AG04450 (cell line): ENCODE measurements at regions not wholly inside any gene's neighbourhood (a gene's known extent, or its start where the extent isn't known, plus 50 kb on each side); places are given as distances from the start of the nearest gene placed in this dataset.

ENCODE experiments used
- CTCF ChIA-PET: fragments of 300-600, 350-600 bp; formaldehyde crosslinking; extraction: SDS; loops from one replicate; lab custom pipeline; 2022; ENCODE audit warnings: antibody characterized with exemption, inconsistent platforms; lab: Charles Lee
- POLR2A ChIA-PET: fragments of 350-600 bp; formaldehyde crosslinking; extraction: SDS; loops from one replicate; lab custom pipeline; 2021; ENCODE audit warnings: antibody characterized with exemption, inconsistent platforms; lab: Yijun Ruan, JAX
- DNase-seq: peaks from one replicate; pipeline ENCODE4 v3.0.0-alpha.2; 2011; ENCODE audit warnings: low read depth, low spot score
- H3K27ac ChIP-seq: one replicate; pipeline ENCODE4 v1.5.1; 2012; ENCODE audit warnings: low read depth, low read length, control low read depth
- H3K27me3 ChIP-seq: one replicate; pipeline ENCODE4 v1.6.0; 2012; ENCODE audit warnings: low read length; ENCODE audit not compliant: control insufficient read depth, insufficient read depth
- H3K4me3 ChIP-seq: 2 replicates; pipeline ENCODE4 v1.5.1; 2011; ENCODE audit warnings: mild to moderate bottlenecking, low read depth, low read length, control low read depth
- H3K9me3 ChIP-seq: 2 replicates; pipeline ENCODE4 v1.5.1; 2012; ENCODE audit warnings: low read length; ENCODE audit not compliant: control insufficient read depth, insufficient read depth
- CTCF ChIP-seq: IDR thresholded peaks from 2 replicates; pipeline ENCODE4 v1.5.1; 2011; ENCODE audit warnings: low read depth, low read length, control low read depth, inconsistent platforms

GRCh38 chr9:105127863-105128220 is 116.6 kb upstream of the SLC44A1 start:
- Histone ChIP-seq H3K4me3 (no peak overlapping the region), H3K9me3 (no peaks in the 10 kb centered on the region), H3K27me3 (no peaks in the 10 kb centered on the region), H3K27ac (no peak overlapping the region)
- POLR2A ChIA-PET: interaction anchor here (0.7 kb wide), 1 partner anchor 48 kb away, joined by 3 read pairs; no protein-coding TSS in a partner anchor
- no peak for DNase-seq
- CTCF ChIA-PET: no interaction called here
- TF ChIP-seq CTCF: no peak

- Histone ChIP-seq H3K27ac (no peak overlapping the region), H3K4me3 (no peak overlapping the region), H3K27me3 (no peaks in the 10 kb centered on the region), H3K9me3 (no peaks in the 10 kb centered on the region)
- CTCF ChIA-PET: interaction anchor here (2.0 kb wide), 1 partner anchor 19 kb away, joined by 4 read pairs; no protein-coding TSS in a partner anchor
- POLR2A ChIA-PET: no interaction called here
- no peak for TF ChIP-seq CTCF
- DNase-seq: no peak
These were observed 115.4 kb upstream of the SLC44A1 start for GRCh38 chr9:105128908-105129600.

DNA sequence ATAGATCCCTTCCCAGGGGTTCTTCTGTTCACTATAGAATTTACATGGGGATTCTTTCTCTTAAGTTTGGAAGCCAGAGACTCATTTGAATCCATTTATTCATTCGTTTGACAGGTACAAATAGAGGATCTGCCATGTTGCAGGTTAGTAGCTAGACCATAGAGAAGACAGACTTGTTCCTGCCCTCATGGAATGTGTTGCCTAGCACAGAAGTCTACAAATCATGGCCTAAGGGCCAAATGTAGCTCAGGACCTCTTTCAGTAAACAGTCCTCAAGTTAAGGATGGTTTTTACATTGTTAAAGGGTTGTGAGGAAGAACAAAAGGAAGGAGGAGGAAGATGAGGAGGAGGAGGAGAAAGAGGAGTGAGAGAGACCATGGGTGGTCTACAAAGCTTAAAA is 114.7 kb upstream of the SLC44A1 start:
- H3K4me3 ChIP-seq: no peak overlapping the region
- no peak for TF ChIP-seq CTCF
- ChIA-PET POLR2A (no interaction called here), CTCF (interaction anchor here (2.0 kb wide), 1 partner anchor 19 kb away, joined by 4 read pairs; no protein-coding TSS in a partner anchor)
- no peaks in the 10 kb centered on the region for H3K9me3 ChIP-seq
- no peak overlapping the region for H3K27ac ChIP-seq
- H3K27me3 ChIP-seq: no peaks in the 10 kb centered on the region
- DNase-seq: no peak

DNA sequence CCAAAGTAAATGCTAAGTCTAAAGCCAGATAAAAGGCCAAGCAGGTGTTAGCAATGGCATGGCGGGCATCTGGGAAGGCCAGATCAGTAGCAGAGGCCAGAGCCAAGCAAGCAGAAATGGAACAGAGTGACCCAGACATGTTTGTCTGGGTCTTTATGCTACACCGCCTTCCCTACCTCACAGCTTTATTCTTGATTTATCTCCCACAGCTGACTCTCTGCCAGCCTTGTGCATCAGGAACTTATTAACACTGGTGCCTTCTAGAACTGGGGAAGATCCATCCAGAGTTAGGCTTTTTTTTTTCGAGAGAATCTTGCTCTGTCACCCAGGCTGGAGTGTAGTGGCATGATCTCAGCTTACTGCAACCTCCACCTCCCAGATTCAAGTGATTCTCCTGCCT is 112.5 kb upstream of the SLC44A1 start:
- Histone ChIP-seq H3K4me3 (no peak overlapping the region), H3K27ac (no peak overlapping the region), H3K27me3 (no peaks in the 10 kb centered on the region), H3K9me3 (no peaks in the 10 kb centered on the region)
- ChIA-PET CTCF (no interaction called here), POLR2A (no interaction called here)
- TF ChIP-seq CTCF: no peak
- DNase-seq: no peak

- no peak overlapping the region for H3K27ac ChIP-seq
- POLR2A ChIA-PET: no interaction called here
These were observed 111.8 kb upstream of the SLC44A1 start for GRCh38 chr9:105132606-105133005.

More at GRCh38 chr9:105132606-105133005, 111.8 kb upstream of the SLC44A1 start:
- no peaks in the 10 kb centered on the region for H3K27me3 ChIP-seq
- H3K4me3 ChIP-seq: no peak overlapping the region
- CTCF ChIA-PET: interaction anchor here (1.6 kb wide), 1 partner anchor 16 kb away, joined by 3 read pairs; no protein-coding TSS in a partner anchor
- TF ChIP-seq CTCF: no peak
- no peaks in the 10 kb centered on the region for H3K9me3 ChIP-seq
- DNase-seq: no peak
